Chondrocyte (in vitro differentiated cells): ENCODE measurements at regions not wholly inside any gene's neighbourhood (a gene's known extent, or its start where the extent isn't known, plus 50 kb on each side); places are given as distances from the start of the nearest gene placed in this dataset.

Experiments used
- DNase-seq: peaks from one replicate; pipeline ENCODE4 v3.0.0; 2021; ENCODE audit warnings: mixed read lengths, low spot score
- H3K27ac Mint-ChIP-seq: one replicate; pipeline ENCODE4 v1.8.0; 2021; ENCODE audit warnings: mild to moderate bottlenecking, moderate library complexity, mixed read lengths; ENCODE audit not compliant: unreplicated experiment
- H3K27me3 Mint-ChIP-seq: 2 replicates; pipeline ENCODE4 v1.8.0; 2021; ENCODE audit warnings: low read depth, mixed read lengths
- H3K36me3 Mint-ChIP-seq: 2 replicates; pipeline ENCODE4 v1.8.0; 2021; ENCODE audit warnings: low read depth, mixed read lengths
- H3K4me1 Mint-ChIP-seq: 2 replicates; pipeline ENCODE4 v1.8.0; 2021; ENCODE audit warnings: low read depth, mild to moderate bottlenecking, mixed read lengths
- H3K4me3 Mint-ChIP-seq: one replicate; pipeline ENCODE4 v1.8.0; 2021; ENCODE audit warnings: mild to moderate bottlenecking, moderate library complexity, mixed read lengths; ENCODE audit not compliant: unreplicated experiment
- H3K9me3 Mint-ChIP-seq: 2 replicates; pipeline ENCODE4 v1.8.0; 2021; ENCODE audit warnings: low read depth, mixed read lengths
- TF ChIP-seq, protein P1 (sequence below): fragments of 200-600 bp; sonication (generic); IDR thresholded peaks from 2 replicates; pipeline ENCODE4 v1.5.0; 2021; ENCODE audit warnings: antibody characterized with exemption, mild to moderate bottlenecking, moderate library complexity

DNA sequence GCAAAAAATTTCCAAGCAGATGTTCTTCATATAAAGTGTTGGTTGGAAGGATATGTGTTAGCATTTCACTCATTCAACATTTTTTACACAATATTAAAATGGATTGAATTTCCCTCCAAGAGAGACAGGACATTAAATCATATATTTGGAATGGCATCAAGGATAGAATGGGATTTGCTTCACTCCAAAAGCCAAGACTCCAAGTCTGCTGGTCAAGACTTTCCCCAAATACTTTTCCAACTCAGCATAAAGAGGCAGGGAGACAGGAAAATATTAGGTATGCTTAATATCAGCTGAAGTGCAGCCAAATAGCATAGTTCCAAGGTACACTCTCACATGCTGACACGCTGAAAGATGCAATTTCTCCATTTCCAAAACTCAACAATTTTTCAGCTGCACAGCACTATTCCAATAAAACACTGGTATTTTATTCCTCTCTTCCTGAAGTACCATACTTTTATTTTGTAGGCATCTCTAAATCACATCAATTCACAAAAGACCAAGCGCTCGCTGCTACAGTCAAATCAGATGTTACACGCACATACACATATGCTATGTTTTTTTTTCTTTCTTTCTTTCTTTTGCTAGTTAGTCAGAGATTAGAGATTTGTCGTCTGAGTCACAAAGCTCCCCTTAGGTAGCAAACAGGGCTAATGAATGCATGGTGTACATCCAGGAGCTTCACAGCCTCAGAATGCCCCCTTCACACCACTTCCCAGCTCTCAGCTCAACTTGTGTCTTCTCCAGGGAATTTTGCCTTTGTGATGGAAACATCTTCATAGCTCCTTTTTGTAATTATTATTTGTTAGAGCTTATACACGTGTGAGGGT, 1033.8 kb upstream of the AUTS2 start:
- no peaks in the 10 kb centered on the region for H3K9me3 Mint-ChIP-seq
- no peaks in the 10 kb centered on the region for H3K36me3 Mint-ChIP-seq
- no peak overlapping the region for H3K4me3 Mint-ChIP-seq
- peaks cover 1% of the 10 kb centered on the region for H3K27me3 Mint-ChIP-seq
- H3K27ac Mint-ChIP-seq = no peak overlapping the region
- TF ChIP-seq, protein P1, sequence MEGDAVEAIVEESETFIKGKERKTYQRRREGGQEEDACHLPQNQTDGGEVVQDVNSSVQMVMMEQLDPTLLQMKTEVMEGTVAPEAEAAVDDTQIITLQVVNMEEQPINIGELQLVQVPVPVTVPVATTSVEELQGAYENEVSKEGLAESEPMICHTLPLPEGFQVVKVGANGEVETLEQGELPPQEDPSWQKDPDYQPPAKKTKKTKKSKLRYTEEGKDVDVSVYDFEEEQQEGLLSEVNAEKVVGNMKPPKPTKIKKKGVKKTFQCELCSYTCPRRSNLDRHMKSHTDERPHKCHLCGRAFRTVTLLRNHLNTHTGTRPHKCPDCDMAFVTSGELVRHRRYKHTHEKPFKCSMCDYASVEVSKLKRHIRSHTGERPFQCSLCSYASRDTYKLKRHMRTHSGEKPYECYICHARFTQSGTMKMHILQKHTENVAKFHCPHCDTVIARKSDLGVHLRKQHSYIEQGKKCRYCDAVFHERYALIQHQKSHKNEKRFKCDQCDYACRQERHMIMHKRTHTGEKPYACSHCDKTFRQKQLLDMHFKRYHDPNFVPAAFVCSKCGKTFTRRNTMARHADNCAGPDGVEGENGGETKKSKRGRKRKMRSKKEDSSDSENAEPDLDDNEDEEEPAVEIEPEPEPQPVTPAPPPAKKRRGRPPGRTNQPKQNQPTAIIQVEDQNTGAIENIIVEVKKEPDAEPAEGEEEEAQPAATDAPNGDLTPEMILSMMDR = no peak
- H3K4me1 Mint-ChIP-seq = peaks cover 8% of the 10 kb centered on the region
- DNase-seq = no peak

GRCh38 chr7:68571286-68571685, 1027.0 kb upstream of the AUTS2 start:
- Mint-ChIP-seq H3K4me1 (no peaks in the 10 kb centered on the region), H3K9me3 (no peaks in the 10 kb centered on the region), H3K4me3 (no peak overlapping the region), H3K27ac (no peak overlapping the region), H3K27me3 (peaks cover 1% of the 10 kb centered on the region), H3K36me3 (no peaks in the 10 kb centered on the region)
- no peak for DNase-seq
- TF ChIP-seq, protein P1 = no peak

DNA sequence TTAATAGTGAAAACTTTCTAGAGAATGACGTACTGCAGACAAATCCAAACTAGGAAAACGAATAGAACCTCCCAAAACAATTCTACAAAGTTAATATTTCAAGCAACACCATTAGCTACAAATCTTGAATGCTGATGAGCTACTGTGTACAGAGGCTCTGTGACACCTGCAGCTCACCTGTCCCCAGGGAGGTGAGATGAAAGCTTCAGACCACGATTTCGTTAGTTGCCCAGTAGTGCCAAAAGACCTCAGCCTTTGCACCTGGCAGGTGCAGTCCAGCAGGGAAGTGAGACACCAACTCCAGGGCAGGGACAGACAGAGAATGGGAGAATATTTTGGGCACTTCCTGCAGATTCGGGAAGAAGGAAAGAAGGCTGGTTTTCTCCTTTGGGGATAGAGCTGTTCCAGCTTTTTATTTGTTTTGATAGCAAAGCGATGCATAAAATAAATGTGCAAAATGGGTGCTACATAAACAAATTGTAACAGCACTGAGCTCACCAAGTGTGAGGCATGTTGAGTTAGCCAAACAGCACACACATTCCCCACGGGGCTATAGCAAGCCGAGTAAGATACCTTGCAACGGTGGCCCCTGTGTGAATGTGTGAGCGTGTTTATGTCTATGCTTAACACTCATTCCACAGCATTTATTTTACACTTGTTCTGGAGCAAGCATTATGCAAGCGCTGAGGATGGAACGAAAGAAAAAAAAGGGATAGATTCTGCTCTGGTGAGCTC, 1024.8 kb upstream of the AUTS2 start:
- Mint-ChIP-seq H3K36me3 (no peaks in the 10 kb centered on the region), H3K27ac (no peak overlapping the region), H3K9me3 (peaks cover 2% of the 10 kb centered on the region), H3K27me3 (peaks cover 1% of the 10 kb centered on the region), H3K4me3 (no peak overlapping the region), H3K4me1 (no peaks in the 10 kb centered on the region)
- TF ChIP-seq, protein P1 = no peak
- DNase-seq = no peak

DNA sequence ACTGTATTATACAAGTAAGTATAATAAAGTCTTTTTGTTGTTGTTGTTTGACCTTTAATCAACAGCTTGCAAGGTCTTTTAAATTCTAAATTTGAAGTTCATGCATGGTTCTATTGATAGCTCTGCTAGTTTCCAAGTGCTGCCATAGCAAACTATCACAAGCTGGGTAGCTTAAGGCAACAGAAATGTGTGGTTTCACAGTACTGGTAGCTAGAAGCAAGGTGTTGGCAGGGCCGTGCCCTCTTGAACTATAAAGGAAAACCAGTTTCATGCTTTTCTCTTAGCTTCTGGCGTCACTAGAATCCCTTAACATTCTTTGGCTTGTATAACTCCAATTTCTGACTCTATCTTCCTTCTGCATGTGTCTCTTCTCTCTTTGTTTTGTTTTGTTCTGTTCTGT, 1021.9 kb upstream of the AUTS2 start:
- Mint-ChIP-seq H3K36me3 (no peaks in the 10 kb centered on the region), H3K4me1 (no peaks in the 10 kb centered on the region), H3K27ac (no peak overlapping the region), H3K9me3 (peaks cover 10% of the 10 kb centered on the region), H3K4me3 (no peak overlapping the region), H3K27me3 (no peaks in the 10 kb centered on the region)
- TF ChIP-seq, protein P1 = no peak
- DNase-seq = no peak

GRCh38 chr7:68581417-68581816, 1016.9 kb upstream of the AUTS2 start:
- Mint-ChIP-seq H3K4me3 (no peak overlapping the region), H3K9me3 (peaks cover 13% of the 10 kb centered on the region), H3K27me3 (peaks cover 2% of the 10 kb centered on the region), H3K36me3 (no peaks in the 10 kb centered on the region), H3K4me1 (no peaks in the 10 kb centered on the region), H3K27ac (no peak overlapping the region)
- TF ChIP-seq, protein P1 = no peak
- DNase-seq = no peak
